SU-DHL-6 (cell line): ENCODE measurements at regions not wholly inside any gene's neighbourhood (a gene's known extent, or its start where the extent isn't known, plus 50 kb on each side); places are given as distances from the start of the nearest gene placed in this dataset.

ENCODE experiments used
- CTCF ChIP-seq: fragments of 200-600 bp; sonication (generic); IDR thresholded peaks from one replicate; pipeline ENCODE4 v1.5.1; 2017; ENCODE audit warnings: antibody characterized with exemption, mild to moderate bottlenecking, low read length, moderate library complexity; ENCODE audit not compliant: insufficient read depth, poor library complexity, severe bottlenecking
- EZH2phosphoT487 ChIP-seq: fragments of 200-600 bp; sonication (generic), shearing (Covaris generic); conservative IDR thresholded peaks from 2 replicates; pipeline ENCODE4 v1.6.1; 2018; ENCODE audit warnings: mild to moderate bottlenecking, antibody characterized with exemption, low read length, moderate library complexity, mixed read lengths

GRCh38 chr16:79267781-79268180 lies 332.8 kb downstream of the MAF start:
- no peak for TF ChIP-seq CTCF
- no peak for TF ChIP-seq EZH2phosphoT487
